Memory B cell (primary cell): ENCODE measurements at regions not wholly inside any gene's neighbourhood (a gene's known extent, or its start where the extent isn't known, plus 50 kb on each side); places are given as distances from the start of the nearest gene placed in this dataset.

ENCODE experiments used
- ATAC-seq: fragments of 150-1000 bp; cut with Tn5 transposase; 2 replicates; pipeline ENCODE4 v1.10.0; 2021; ENCODE audit warnings: low read depth, mild to moderate bottlenecking, moderate library complexity
- DNase-seq, 2 donors: peaks; one replicate each; pipeline ENCODE4 v3.0.0; 2022; ENCODE audit warnings: low spot score in 2 of 2
- H3K27ac Mint-ChIP-seq: one replicate; pipeline ENCODE4 v1.8.0; 2022; ENCODE audit warnings: mild to moderate bottlenecking, moderate library complexity, mixed read lengths
- H3K27me3 Mint-ChIP-seq: one replicate; pipeline ENCODE4 v1.8.0; 2022; ENCODE audit warnings: mixed read lengths
- H3K36me3 Mint-ChIP-seq: one replicate; pipeline ENCODE4 v1.8.0; 2022; ENCODE audit warnings: mild to moderate bottlenecking, mixed read lengths
- H3K4me1 Mint-ChIP-seq: one replicate; pipeline ENCODE4 v1.8.0; 2022; ENCODE audit warnings: mixed read lengths
- H3K4me3 Mint-ChIP-seq: one replicate; pipeline ENCODE4 v1.8.0; 2022; ENCODE audit warnings: mild to moderate bottlenecking, moderate library complexity, mixed read lengths
- H3K9me3 Mint-ChIP-seq: one replicate; pipeline ENCODE4 v1.8.0; 2022; ENCODE audit warnings: mixed read lengths

DNA sequence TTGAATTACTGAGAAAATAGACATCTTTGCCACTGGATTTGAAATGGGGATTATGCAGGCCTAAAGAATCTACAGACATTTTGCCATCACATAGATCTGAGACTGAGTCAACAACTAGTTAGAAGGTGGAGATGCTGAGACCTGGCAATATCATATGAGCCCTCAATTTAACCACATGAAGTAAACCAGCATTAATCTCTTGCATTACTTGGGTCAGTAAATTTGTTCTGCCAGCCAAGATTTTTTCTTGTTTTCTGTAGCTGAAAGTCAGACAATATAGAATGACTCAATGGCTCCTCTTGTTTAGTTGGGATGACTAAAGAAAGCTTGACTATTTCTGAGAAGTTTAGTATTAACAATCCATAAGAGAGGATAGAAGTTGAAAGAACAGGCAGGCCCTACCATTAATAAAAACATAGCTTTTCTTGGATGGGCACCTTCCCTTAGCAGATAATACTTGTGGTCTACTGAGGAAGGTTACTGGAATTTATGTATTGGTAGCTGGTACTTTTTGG, 396.7 kb upstream of the SORCS1 start:
- DNase-seq (no peak), ATAC-seq (no peak)
- peaks cover 5% of the 10 kb centered on the region for H3K9me3 Mint-ChIP-seq
- no peak overlapping the region for H3K27ac Mint-ChIP-seq
- no peaks in the 10 kb centered on the region for H3K27me3 Mint-ChIP-seq
- peaks cover 3% of the 10 kb centered on the region for H3K4me1 Mint-ChIP-seq
- H3K4me3 Mint-ChIP-seq: no peak overlapping the region
- peaks cover 1% of the 10 kb centered on the region for H3K36me3 Mint-ChIP-seq

DNA sequence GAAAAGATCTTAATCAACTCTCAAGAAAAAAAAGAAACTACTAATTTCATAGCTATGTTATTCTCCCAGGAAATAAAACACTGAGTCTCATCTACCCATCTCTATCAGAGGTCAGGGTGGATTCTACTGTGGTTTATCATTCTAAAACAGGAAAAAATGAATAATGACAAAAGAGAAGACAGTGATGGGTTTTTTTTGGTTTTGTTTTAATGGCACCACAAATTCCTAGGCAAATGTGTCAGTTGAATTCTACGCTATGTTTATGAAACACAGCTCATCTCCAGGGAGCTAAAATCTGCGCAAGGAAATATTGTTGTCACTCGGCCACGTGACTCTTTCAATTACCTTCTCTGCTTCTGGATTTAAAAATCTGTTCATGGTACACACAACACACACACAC, 393.4 kb upstream of the SORCS1 start:
- peaks cover 14% of the 10 kb centered on the region for H3K4me1 Mint-ChIP-seq
- peaks cover 5% of the 10 kb centered on the region for H3K9me3 Mint-ChIP-seq
- H3K27me3 Mint-ChIP-seq: no peaks in the 10 kb centered on the region
- no peak overlapping the region for H3K27ac Mint-ChIP-seq
- ATAC-seq (no peak), DNase-seq (no peak)
- no peaks in the 10 kb centered on the region for H3K36me3 Mint-ChIP-seq
- no peak overlapping the region for H3K4me3 Mint-ChIP-seq

DNA sequence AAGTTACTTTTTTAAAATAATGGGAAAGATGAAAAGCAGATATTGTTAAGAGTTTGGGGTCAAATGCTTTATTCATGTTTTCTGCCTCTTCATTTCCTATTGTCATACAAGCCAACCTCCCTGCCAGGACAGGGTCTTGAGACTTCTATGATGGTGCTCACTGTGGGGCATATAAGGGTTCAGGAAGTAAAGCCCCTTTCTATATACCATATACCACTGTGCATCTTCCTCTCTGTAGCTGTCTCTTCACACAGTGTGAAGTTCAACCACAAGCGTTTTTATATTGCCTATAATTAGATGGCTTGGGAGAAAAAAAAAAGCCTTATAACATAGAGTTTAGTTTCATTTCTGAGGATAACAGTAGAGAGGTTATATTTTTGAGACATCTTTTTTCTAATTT, 389.8 kb upstream of the SORCS1 start:
- H3K9me3 Mint-ChIP-seq: peaks cover 3% of the 10 kb centered on the region
- H3K27ac Mint-ChIP-seq: peak overlapping the region; percentile 62
- ATAC-seq: peak; percentile 22
- H3K36me3 Mint-ChIP-seq: no peaks in the 10 kb centered on the region
- no peak for DNase-seq
- peaks cover 13% of the 10 kb centered on the region for H3K4me1 Mint-ChIP-seq
- H3K27me3 Mint-ChIP-seq: no peaks in the 10 kb centered on the region
- H3K4me3 Mint-ChIP-seq: peak overlapping the region; percentile 27

DNA sequence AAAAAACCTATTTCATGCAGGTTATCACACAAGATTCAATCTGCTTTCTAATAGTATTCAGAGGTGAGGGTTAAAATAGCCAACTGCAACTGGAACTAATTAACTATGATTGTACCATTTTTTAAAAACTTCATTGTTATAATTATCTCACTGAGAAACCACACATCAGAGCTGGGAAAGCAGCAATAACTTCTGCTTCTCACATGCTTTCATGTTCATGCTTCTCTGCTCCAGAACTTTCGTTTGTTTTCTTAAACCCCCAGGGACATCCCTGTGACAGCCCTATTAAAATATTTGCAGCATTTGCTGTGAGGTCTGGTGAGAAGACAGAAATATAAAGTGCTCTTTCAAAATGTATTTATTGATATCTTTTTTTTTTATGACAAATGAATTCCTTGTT, 389.0 kb upstream of the SORCS1 start:
- peak; percentile 92 for ATAC-seq
- no peak overlapping the region for H3K4me3 Mint-ChIP-seq

DNA sequence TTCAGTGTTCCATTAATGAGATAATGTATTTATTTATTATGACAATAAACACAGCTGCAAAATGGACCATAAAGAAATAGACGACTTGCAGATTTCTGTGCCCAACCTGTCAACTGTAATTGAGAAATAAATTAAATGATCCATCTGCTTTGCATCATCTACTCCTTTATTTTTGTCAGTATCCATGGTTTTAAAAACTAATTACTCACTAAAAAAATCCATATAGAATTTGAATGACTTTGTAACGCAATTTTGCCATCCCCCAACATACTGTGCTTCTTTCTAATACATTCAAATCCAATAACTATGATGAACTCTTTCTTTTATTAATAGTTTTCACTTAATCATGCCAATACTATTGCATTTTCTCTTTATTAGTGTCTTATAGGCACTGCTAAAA, 388.5 kb upstream of the SORCS1 start:
- Mint-ChIP-seq H3K27ac (no peak overlapping the region), H3K4me3 (no peak overlapping the region), H3K36me3 (no peaks in the 10 kb centered on the region), H3K27me3 (no peaks in the 10 kb centered on the region), H3K4me1 (peaks cover 11% of the 10 kb centered on the region), H3K9me3 (peaks cover 5% of the 10 kb centered on the region)
- no peak for DNase-seq
- ATAC-seq: no peak

More for the DNA sequence above, 389.0 kb upstream of the SORCS1 start:
- H3K27ac Mint-ChIP-seq: no peak overlapping the region
- H3K9me3 Mint-ChIP-seq: peaks cover 3% of the 10 kb centered on the region
- no peaks in the 10 kb centered on the region for H3K36me3 Mint-ChIP-seq
- DNase-seq: peak in 1 of 2 donors; percentile 10
- H3K27me3 Mint-ChIP-seq: no peaks in the 10 kb centered on the region
- H3K4me1 Mint-ChIP-seq: peaks cover 11% of the 10 kb centered on the region

DNA sequence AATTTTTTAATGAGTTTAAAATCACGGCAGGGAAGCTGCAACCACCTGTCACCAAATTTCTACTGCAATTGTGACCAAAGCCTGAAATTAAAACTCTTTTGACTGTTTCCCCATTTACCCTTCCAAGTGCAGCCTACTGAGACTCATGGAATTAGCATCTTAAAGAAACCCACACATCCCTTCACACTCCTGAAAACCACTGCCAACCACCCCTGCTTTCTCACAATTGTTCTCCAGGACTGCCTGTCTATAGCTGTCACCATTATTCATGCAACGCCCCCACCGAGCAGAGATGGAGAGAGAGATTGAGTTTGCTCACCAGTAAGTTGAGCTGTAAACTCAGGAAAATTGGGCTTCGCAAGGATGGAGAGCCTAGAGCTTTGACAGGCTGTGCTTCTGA, 383.8 kb upstream of the SORCS1 start:
- no peak overlapping the region for H3K27ac Mint-ChIP-seq
- ATAC-seq: no peak

DNA sequence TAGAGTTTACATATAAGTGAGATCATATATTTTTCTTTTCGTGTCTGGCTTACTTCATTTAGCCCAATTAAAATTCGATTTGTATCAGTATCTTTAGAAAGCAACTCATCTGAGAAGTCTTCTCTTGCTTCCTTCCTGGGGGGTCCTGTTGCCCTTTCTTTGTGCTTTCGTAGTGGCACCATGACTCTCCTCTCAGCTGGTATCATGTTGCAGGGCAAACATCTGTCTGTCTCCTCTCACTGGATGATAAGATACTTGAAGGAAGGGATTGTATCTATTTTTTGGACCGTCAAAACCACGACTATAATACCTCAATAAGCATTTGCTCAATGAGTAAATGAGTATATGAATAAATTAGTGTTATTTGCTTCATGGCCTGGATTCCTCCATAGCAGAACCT, 382.5 kb upstream of the SORCS1 start:
- H3K9me3 Mint-ChIP-seq: peaks cover 4% of the 10 kb centered on the region
- H3K27me3 Mint-ChIP-seq: no peaks in the 10 kb centered on the region
- no peaks in the 10 kb centered on the region for H3K36me3 Mint-ChIP-seq
- H3K4me3 Mint-ChIP-seq: no peak overlapping the region
- no peak overlapping the region for H3K27ac Mint-ChIP-seq
- H3K4me1 Mint-ChIP-seq: no peaks in the 10 kb centered on the region
- ATAC-seq (no peak), DNase-seq (no peak)

More for the DNA sequence above, 383.8 kb upstream of the SORCS1 start:
- Mint-ChIP-seq H3K9me3 (peaks cover 2% of the 10 kb centered on the region), H3K4me3 (no peak overlapping the region), H3K36me3 (no peaks in the 10 kb centered on the region), H3K4me1 (no peaks in the 10 kb centered on the region), H3K27me3 (no peaks in the 10 kb centered on the region)
- no peak for DNase-seq

DNA sequence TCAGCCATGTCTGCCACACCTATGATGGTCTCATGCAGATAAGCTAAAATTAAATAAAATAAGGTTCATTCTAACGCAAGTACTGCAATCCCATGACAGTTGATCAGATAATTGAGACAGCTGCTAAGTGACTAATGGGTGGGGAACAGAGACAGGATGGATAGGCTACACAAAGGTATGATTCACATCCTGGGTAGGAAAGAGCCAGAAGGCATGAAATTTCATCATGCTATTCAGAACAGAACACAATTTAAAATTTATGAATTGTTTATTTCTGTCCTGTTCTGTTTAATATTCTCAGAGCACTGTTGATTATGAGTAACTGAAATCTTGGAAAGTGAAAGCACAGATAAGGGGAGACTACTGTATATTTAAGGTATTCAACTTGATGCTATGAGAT, 381.8 kb upstream of the SORCS1 start:
- Mint-ChIP-seq H3K4me3 (no peak overlapping the region), H3K27ac (no peak overlapping the region), H3K9me3 (peaks cover 4% of the 10 kb centered on the region), H3K36me3 (no peaks in the 10 kb centered on the region), H3K27me3 (no peaks in the 10 kb centered on the region), H3K4me1 (no peaks in the 10 kb centered on the region)
- ATAC-seq (no peak), DNase-seq (no peak)

DNA sequence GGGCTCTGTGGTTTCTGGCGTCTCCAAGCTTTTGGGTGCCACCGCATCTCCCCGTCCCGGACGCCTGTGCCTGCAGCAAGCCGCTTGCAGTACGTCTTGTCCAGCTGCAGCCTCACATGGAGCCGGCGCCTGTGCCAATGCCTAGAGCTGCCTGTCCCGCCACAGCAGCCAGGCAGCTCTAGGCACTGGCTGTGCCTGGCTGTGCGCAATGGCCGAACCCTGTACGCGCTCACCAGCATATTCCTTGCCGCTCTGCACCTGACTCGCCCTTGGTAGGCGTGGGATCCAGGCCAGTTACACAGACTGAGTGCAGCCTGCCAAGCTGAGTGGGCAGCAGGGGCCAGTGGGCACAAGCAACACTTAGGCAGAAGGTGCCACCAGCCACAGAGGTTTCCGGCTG, 381.2 kb upstream of the SORCS1 start:
- Mint-ChIP-seq H3K27ac (no peak overlapping the region), H3K4me3 (no peak overlapping the region), H3K9me3 (peaks cover 4% of the 10 kb centered on the region), H3K4me1 (no peaks in the 10 kb centered on the region), H3K36me3 (no peaks in the 10 kb centered on the region), H3K27me3 (no peaks in the 10 kb centered on the region)
- DNase-seq (no peak), ATAC-seq (no peak)

DNA sequence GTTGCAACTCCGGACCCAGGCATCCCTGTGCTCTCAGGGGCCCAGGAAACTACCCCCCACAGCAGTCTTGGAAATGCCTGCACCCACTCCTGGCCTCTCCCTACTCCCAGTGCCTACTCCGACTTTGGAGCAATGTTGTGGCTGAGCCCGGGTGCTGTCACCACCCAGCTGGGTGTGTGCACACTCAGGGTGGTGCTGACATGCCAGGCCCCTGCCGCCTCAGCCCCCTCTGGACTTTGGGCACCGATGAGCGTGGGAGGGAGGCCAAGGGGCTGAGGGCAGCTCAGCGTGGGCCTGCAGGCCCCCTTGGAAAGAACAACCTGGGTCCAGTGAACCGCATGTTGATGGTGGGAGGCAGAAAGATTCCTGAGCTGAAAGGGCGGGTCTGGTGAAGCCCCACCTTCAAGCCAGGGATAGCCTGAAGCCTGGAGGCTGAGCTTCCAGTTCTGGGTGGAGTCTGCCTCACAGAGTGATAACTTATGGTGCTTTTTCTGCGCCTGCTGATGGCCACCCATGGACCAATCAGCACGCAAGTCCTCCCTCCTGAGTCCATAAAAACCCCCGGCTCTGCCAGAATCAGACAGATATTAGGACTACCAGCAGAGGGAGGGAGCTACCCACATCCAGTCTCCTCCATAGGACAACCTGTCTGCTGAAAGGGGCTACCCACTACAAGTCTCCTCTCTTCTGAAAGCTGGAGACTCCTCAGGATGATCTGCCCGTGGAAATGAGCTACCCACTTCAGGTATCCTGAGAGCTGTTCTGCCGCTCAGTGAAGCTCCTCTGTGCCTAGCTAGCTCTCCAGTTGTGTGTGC, 380.4 kb upstream of the SORCS1 start:
- no peak for DNase-seq
- no peaks in the 10 kb centered on the region for H3K27me3 Mint-ChIP-seq
- H3K27ac Mint-ChIP-seq: no peak overlapping the region
- ATAC-seq: no peak
- H3K36me3 Mint-ChIP-seq: no peaks in the 10 kb centered on the region
- H3K4me1 Mint-ChIP-seq: no peaks in the 10 kb centered on the region
- no peak overlapping the region for H3K4me3 Mint-ChIP-seq
- H3K9me3 Mint-ChIP-seq: peaks cover 4% of the 10 kb centered on the region

DNA sequence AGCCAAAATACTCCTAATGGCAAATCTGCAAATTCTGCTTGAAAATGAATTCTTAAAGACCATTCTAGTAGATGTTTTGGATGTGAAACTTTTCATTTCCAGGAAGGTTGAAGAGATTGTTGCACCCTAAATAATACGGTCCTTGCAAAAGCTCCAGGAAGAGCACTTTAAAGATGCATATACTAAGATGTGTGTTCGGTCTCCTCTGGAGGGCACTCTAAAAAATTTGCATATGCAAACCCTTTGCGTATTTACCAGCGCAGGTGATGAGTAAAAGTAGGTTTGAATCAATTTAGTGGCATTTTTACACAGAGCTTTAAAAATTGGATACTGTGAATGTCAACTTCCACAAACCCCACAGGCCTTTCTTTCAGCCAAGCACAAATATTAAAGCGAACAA, 378.1 kb upstream of the SORCS1 start:
- H3K27me3 Mint-ChIP-seq: no peaks in the 10 kb centered on the region
- H3K4me3 Mint-ChIP-seq: no peak overlapping the region

DNA sequence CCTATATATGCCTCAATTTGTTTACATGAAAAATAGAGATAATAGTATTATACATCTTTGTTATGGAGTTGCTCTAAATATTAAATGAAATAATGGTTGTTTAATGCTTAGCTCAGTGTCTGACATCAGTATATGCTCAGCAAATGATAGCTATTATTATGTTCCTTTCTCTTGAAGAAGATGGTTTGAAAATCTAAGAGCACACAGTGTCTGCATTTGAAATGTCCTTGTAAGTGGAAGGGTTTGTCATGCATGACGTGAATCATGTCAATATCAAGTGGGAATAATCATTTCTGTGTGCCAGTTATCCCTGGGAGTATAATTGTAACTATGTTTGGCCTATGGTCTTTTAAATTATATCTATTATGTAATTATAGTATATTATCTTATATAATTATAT, 377.5 kb upstream of the SORCS1 start:
- H3K4me1 Mint-ChIP-seq: no peaks in the 10 kb centered on the region

More for the DNA sequence above, 378.1 kb upstream of the SORCS1 start:
- Mint-ChIP-seq H3K9me3 (peaks cover 7% of the 10 kb centered on the region), H3K36me3 (no peaks in the 10 kb centered on the region), H3K4me1 (no peaks in the 10 kb centered on the region), H3K27ac (no peak overlapping the region)
- ATAC-seq: no peak
- DNase-seq: no peak

DNA sequence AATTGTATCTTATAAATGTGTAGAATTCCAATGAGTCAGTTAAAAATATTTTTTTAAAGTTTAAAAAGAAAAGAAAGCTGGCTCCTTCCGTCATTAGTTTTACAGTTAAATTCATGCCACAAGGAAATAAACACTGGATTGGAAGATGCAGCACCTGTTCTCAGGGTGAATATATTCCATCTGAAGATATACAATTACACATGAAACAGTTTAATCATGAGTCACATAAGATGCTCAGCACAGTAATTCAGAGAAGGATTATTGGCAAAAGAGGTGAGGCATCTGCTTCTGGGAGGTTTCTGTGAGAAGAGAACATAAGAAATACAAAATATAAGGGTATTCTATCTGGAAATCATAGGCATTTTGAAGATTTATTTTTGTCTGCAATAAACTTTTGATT, 376.5 kb upstream of the SORCS1 start:
- no peaks in the 10 kb centered on the region for H3K27me3 Mint-ChIP-seq
- no peak overlapping the region for H3K27ac Mint-ChIP-seq
- ATAC-seq: no peak

More for the DNA sequence above, 377.5 kb upstream of the SORCS1 start:
- Mint-ChIP-seq H3K36me3 (no peaks in the 10 kb centered on the region), H3K4me3 (no peak overlapping the region), H3K9me3 (peaks cover 7% of the 10 kb centered on the region), H3K27me3 (no peaks in the 10 kb centered on the region), H3K27ac (no peak overlapping the region)
- ATAC-seq: no peak
- no peak for DNase-seq

DNA sequence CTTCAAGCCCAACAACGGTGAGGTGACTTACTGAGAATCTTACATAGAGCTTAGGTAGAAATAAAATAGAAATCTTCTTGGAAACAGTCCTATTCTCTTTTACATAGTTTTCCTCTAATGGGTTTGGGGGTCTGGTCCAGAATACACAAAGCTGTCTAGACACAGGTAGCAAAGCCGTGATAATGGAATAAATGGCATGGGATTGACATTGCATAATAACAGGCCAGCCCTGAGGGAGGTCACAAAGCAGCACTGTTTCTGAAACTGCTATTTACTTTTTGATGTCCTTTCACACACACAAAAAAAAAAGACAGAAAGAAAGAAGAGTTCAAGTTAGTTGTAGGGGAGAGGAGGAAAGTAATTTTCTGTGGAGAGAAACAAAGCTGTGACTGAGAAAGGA, 364.8 kb upstream of the SORCS1 start:
- no peak for ATAC-seq
- Mint-ChIP-seq H3K27ac (no peak overlapping the region), H3K4me3 (no peak overlapping the region), H3K4me1 (no peaks in the 10 kb centered on the region), H3K9me3 (no peaks in the 10 kb centered on the region), H3K27me3 (no peaks in the 10 kb centered on the region), H3K36me3 (no peaks in the 10 kb centered on the region)
- no peak for DNase-seq

More for the DNA sequence above, 376.5 kb upstream of the SORCS1 start:
- Mint-ChIP-seq H3K9me3 (peaks cover 7% of the 10 kb centered on the region), H3K4me1 (no peaks in the 10 kb centered on the region), H3K4me3 (no peak overlapping the region), H3K36me3 (no peaks in the 10 kb centered on the region)
- DNase-seq: no peak

DNA sequence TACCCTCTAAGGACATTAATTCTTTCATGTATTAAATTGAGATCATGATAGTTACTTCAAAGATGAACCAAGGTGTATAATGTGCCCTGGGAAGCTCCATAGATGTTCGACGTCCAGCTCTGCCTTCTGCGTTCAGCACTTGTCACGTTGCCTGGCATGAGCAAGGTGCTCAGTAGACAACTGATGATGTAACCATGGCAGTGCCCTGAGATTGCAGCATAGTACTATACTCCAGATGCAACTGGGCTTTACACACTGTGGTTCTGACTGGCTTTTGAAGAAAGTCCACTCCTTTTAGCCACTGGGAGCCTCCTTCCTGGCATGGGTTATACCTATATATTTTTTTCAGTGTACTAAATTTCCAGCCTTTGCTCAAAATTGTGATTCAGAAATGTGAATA, 355.8 kb upstream of the SORCS1 start:
- DNase-seq (no peak), ATAC-seq (no peak)
- H3K9me3 Mint-ChIP-seq: peaks cover 3% of the 10 kb centered on the region
- no peak overlapping the region for H3K27ac Mint-ChIP-seq
- H3K4me1 Mint-ChIP-seq: no peaks in the 10 kb centered on the region
- no peaks in the 10 kb centered on the region for H3K36me3 Mint-ChIP-seq
- H3K4me3 Mint-ChIP-seq: no peak overlapping the region
- no peaks in the 10 kb centered on the region for H3K27me3 Mint-ChIP-seq
